A673 (cell line): ENCODE measurements at regions not wholly inside any gene's neighbourhood (a gene's known extent, or its start where the extent isn't known, plus 50 kb on each side); places are given as distances from the start of the nearest gene placed in this dataset.
A peak's percentile ranks its signal among the peaks of the same experiment; 100 is the strongest.

ENCODE experiments used
- BruUV-seq: library from RNA; stranded (reverse); fragments of 400-500 nt; replicated peaks from 2 replicates; lab custom pipeline; 2021; lab: Mats Ljungman, UMichigan
- CTCF ChIA-PET: fragments of 300-600 bp; sonication (Branson Sonifier 250); formaldehyde crosslinking; loops from one replicate; lab custom pipeline; 2022; ENCODE audit warnings: antibody characterized with exemption; lab: Charles Lee
- POLR2A ChIA-PET: fragments of 300-600 bp; sonication (Branson Sonifier 250); formaldehyde crosslinking; loops from one replicate; lab custom pipeline; 2022; ENCODE audit warnings: antibody characterized with exemption; ENCODE audit not compliant: low non-redundant PET; lab: Charles Lee
- DNase-seq: peaks from one replicate; pipeline ENCODE4 v3.0.0-alpha.2; 2015; ENCODE audit warnings: low spot score
- H3K27ac ChIP-seq: fragments of 200-600 bp; sonication (generic); 2 replicates; pipeline ENCODE4 v1.5.1; 2016; ENCODE audit warnings: mixed run types, low read depth, mild to moderate bottlenecking, mixed read lengths, antibody characterized with exemption, low read length; ENCODE audit not compliant: poor library complexity, severe bottlenecking
- H3K27me3 ChIP-seq: fragments of 200-600 bp; sonication (generic); replicated peaks from 2 replicates; pipeline ENCODE4 v1.6.1; 2017; ENCODE audit warnings: mixed run types, low read depth, mild to moderate bottlenecking, mixed read lengths, antibody characterized with exemption, low read length; ENCODE audit not compliant: insufficient read depth, poor library complexity
- H3K36me3 ChIP-seq: fragments of 200-600 bp; sonication (generic); 2 replicates; pipeline ENCODE4 v1.6.1; 2016; ENCODE audit warnings: mixed run types, mild to moderate bottlenecking, mixed read lengths, antibody characterized with exemption, low read length; ENCODE audit not compliant: insufficient read depth, poor library complexity, severe bottlenecking
- H3K4me1 ChIP-seq: fragments of 200-600 bp; sonication (generic); 2 replicates; pipeline ENCODE4 v1.6.1; 2017; ENCODE audit warnings: mixed run types, mild to moderate bottlenecking, mixed read lengths, antibody characterized with exemption, low read length; ENCODE audit not compliant: insufficient read depth, poor library complexity, severe bottlenecking
- H3K4me3 ChIP-seq: fragments of 200-600 bp; sonication (generic); 2 replicates; pipeline ENCODE4 v1.5.1; 2016; ENCODE audit warnings: low read depth, mixed run types, mild to moderate bottlenecking, mixed read lengths, low read length; ENCODE audit not compliant: poor library complexity, severe bottlenecking
- H3K9me3 ChIP-seq: fragments of 200-600 bp; sonication (generic); 2 replicates; pipeline ENCODE4 v1.6.1; 2016; ENCODE audit warnings: mixed run types, low read depth, mild to moderate bottlenecking, mixed read lengths, antibody characterized with exemption, low read length; ENCODE audit not compliant: poor library complexity, severe bottlenecking
- CTCF ChIP-seq: fragments of 300-800, 200-600 bp; sonication (generic); conservative IDR thresholded peaks from 2 replicates; pipeline ENCODE4 v1.5.1; 2017; ENCODE audit warnings: low read depth, mild to moderate bottlenecking, antibody characterized with exemption, low read length, moderate library complexity, mixed read lengths
- EZH2 ChIP-seq: fragments of 200-600 bp; sonication (generic); IDR thresholded peaks from 2 replicates; pipeline ENCODE4 v1.6.1; 2017; ENCODE audit warnings: borderline replicate concordance, low read depth, mild to moderate bottlenecking, mixed read lengths, antibody characterized with exemption, low read length; ENCODE audit not compliant: poor library complexity, severe bottlenecking
- intact Hi-C: fragments of 100-400 bp; cut with micrococcal nuclease; formaldehyde crosslinking; loops from one replicate; pipeline ENCODE4 v1.10.0; 2022; ENCODE audit not compliant: unreplicated experiment

GRCh38 chr14:53355581-53356112 lies 202.5 kb upstream of the DDHD1 start:
- no peak for TF ChIP-seq CTCF
- TF ChIP-seq EZH2, result no peak
- no TSS peak for BruUV-seq

GRCh38 chr14:53354336-53354735 lies 201.2 kb upstream of the DDHD1 start:
- no peak for DNase-seq
- Histone ChIP-seq H3K9me3 (no peaks in the 10 kb centered on the region), H3K4me1 (no peaks in the 10 kb centered on the region), H3K4me3 (no peak overlapping the region), H3K27me3 (no peaks in the 10 kb centered on the region), H3K36me3 (no peaks in the 10 kb centered on the region), H3K27ac (no peak overlapping the region)
- POLR2A ChIA-PET, result no interaction called here
- BruUV-seq, result no TSS peak
- intact Hi-C loops, result no loop called here
- CTCF ChIA-PET, result no interaction called here
- no peak for TF ChIP-seq EZH2
- no peak for TF ChIP-seq CTCF

More at GRCh38 chr14:53355581-53356112, 202.5 kb upstream of the DDHD1 start:
- POLR2A ChIA-PET, result interaction anchor here (0.7 kb wide), 1 partner anchor 955 kb away, joined by 3 read pairs; no protein-coding TSS in a partner anchor
- peak; percentile 80 for DNase-seq
- H3K4me1 ChIP-seq, result no peaks in the 10 kb centered on the region
- H3K36me3 ChIP-seq, result no peaks in the 10 kb centered on the region
- no peaks in the 10 kb centered on the region for H3K9me3 ChIP-seq
- intact Hi-C loops, result no loop called here
- CTCF ChIA-PET, result interaction anchor here (1.0 kb wide), 1 partner anchor 60 kb away, joined by 3 read pairs; no protein-coding TSS in a partner anchor
- no peak overlapping the region for H3K27ac ChIP-seq
- no peak overlapping the region for H3K4me3 ChIP-seq
- H3K27me3 ChIP-seq, result no peaks in the 10 kb centered on the region

- H3K9me3 ChIP-seq, result no peaks in the 10 kb centered on the region
- H3K27me3 ChIP-seq, result no peaks in the 10 kb centered on the region
- POLR2A ChIA-PET, result no interaction called here
- TF ChIP-seq CTCF (no peak), EZH2 (no peak)
- no peak for DNase-seq
- intact Hi-C loops, result no loop called here
- BruUV-seq, result no TSS peak
- H3K4me3 ChIP-seq, result no peak overlapping the region
- CTCF ChIA-PET, result no interaction called here
- no peaks in the 10 kb centered on the region for H3K36me3 ChIP-seq
- H3K27ac ChIP-seq, result no peak overlapping the region
- H3K4me1 ChIP-seq, result no peaks in the 10 kb centered on the region
Observed at GRCh38 chr14:53350866-53351265, 197.7 kb upstream of the DDHD1 start.
